ENCODE measurements at regions not wholly inside any gene's neighbourhood (a gene's known extent, or its start where the extent isn't known, plus 50 kb on each side); places are given as distances from the start of the nearest gene placed in this dataset.

- Histone ChIP-seq H3K27ac (no peak overlapping the region), H3K4me1 (no peaks in the 10 kb centered on the region), H3K9me3 (no peaks in the 10 kb centered on the region), H3K36me3 (no peaks in the 10 kb centered on the region), H3K4me3 (no peak overlapping the region), H3K27me3 (no peaks in the 10 kb centered on the region)
- TF ChIP-seq CTCF (IDR thresholded peaks at IDR 0.05 in 4 of 5, conservative IDR thresholded peaks at IDR 0.05 in 1 of 5) (no peak), POLR2A (IDR thresholded peaks at IDR 0.05) (no peak)
- DNase-seq (no peak), ATAC-seq (no peak)
- in situ Hi-C loops (cut with MboI; ENCODE audit: low sequenced_read_pairs in 4 of 4), result no loop called here
- intact Hi-C loops (cut with DNase I; ENCODE audit: low total_unique reads), result no loop called here
These were observed 710.2 kb downstream of the AMY1C start for GRCh38 chr1:104459886-104460285.

GRCh38 chr1:104460880-104461279 is 711.2 kb downstream of the AMY1C start:
- Histone ChIP-seq H3K27ac (no peak overlapping the region), H3K36me3 (no peaks in the 10 kb centered on the region), H3K4me1 (no peaks in the 10 kb centered on the region), H3K27me3 (no peaks in the 10 kb centered on the region), H3K4me3 (no peak overlapping the region), H3K9me3 (no peaks in the 10 kb centered on the region)
- ATAC-seq (no peak), DNase-seq (no peak)
- in situ Hi-C loops (cut with MboI; ENCODE audit: low sequenced_read_pairs in 4 of 4) (no loop called here), intact Hi-C loops (cut with DNase I; ENCODE audit: low total_unique reads) (no loop called here)
- no peak for TF ChIP-seq CTCF (IDR thresholded peaks at IDR 0.05 in 4 of 5, conservative IDR thresholded peaks at IDR 0.05 in 1 of 5)
- no peak for TF ChIP-seq POLR2A (IDR thresholded peaks at IDR 0.05)

GRCh38 chr1:104463126-104463697 is 713.5 kb downstream of the AMY1C start:
- H3K4me3 ChIP-seq, result no peak overlapping the region
- no peaks in the 10 kb centered on the region for H3K27me3 ChIP-seq
- no peak for ATAC-seq
- intact Hi-C loops (cut with DNase I; ENCODE audit: low total_unique reads) (no loop called here), in situ Hi-C loops (cut with MboI; ENCODE audit: low sequenced_read_pairs in 4 of 4) (no loop called here)
- DNase-seq, result no peak
- no peak for TF ChIP-seq POLR2A (IDR thresholded peaks at IDR 0.05)
- no peaks in the 10 kb centered on the region for H3K36me3 ChIP-seq
- H3K27ac ChIP-seq, result no peak overlapping the region
- no peaks in the 10 kb centered on the region for H3K4me1 ChIP-seq
- no peaks in the 10 kb centered on the region for H3K9me3 ChIP-seq

- in situ Hi-C loops (cut with MboI; ENCODE audit: low sequenced_read_pairs in 4 of 4), result no loop called here
- no peaks in the 10 kb centered on the region for H3K36me3 ChIP-seq
- no peaks in the 10 kb centered on the region for H3K9me3 ChIP-seq
- intact Hi-C loops (cut with DNase I; ENCODE audit: low total_unique reads), result no loop called here
- ATAC-seq (no peak), DNase-seq (no peak)
- no peak overlapping the region for H3K27ac ChIP-seq
- no peaks in the 10 kb centered on the region for H3K27me3 ChIP-seq
- H3K4me1 ChIP-seq, result no peaks in the 10 kb centered on the region
- no peak overlapping the region for H3K4me3 ChIP-seq
- TF ChIP-seq CTCF (IDR thresholded peaks at IDR 0.05 in 4 of 5, conservative IDR thresholded peaks at IDR 0.05 in 1 of 5) (no peak), POLR2A (IDR thresholded peaks at IDR 0.05) (no peak)
These were observed 716.4 kb downstream of the AMY1C start for GRCh38 chr1:104466068-104466467.

- Histone ChIP-seq H3K27me3 (no peaks in the 10 kb centered on the region), H3K27ac (no peak overlapping the region), H3K36me3 (no peaks in the 10 kb centered on the region), H3K4me3 (no peak overlapping the region), H3K9me3 (no peaks in the 10 kb centered on the region), H3K4me1 (no peaks in the 10 kb centered on the region)
- intact Hi-C loops (cut with DNase I; ENCODE audit: low total_unique reads) (no loop called here), in situ Hi-C loops (cut with MboI; ENCODE audit: low sequenced_read_pairs in 4 of 4) (no loop called here)
- DNase-seq (no peak), ATAC-seq (no peak)
- TF ChIP-seq POLR2A (IDR thresholded peaks at IDR 0.05), result no peak
- no peak for TF ChIP-seq CTCF (IDR thresholded peaks at IDR 0.05 in 4 of 5, conservative IDR thresholded peaks at IDR 0.05 in 1 of 5)
These were observed 717.9 kb downstream of the AMY1C start for GRCh38 chr1:104467590-104467989.
